NCI-H2227 (cell line): ENCODE measurements at regions not wholly inside any gene's neighbourhood (a gene's known extent, or its start where the extent isn't known, plus 50 kb on each side); places are given as distances from the start of the nearest gene placed in this dataset.
"Not testable (repeated sequence)": the region's sequence is repeated elsewhere in the genome, so short reads cannot be mapped to it uniquely, and the experiment has no call there.

Experiments
- DNase-seq: peaks from one replicate; lab custom pipeline; 2025; ENCODE audit not compliant: unreplicated experiment; lab: John Stamatoyannopoulos, UW

- no peak for DNase-seq
Measured at GRCh38 chrX:131826572-131826971, 196.5 kb upstream of the STK26 start.

- peak; percentile 45 for DNase-seq
Measured at GRCh38 chrX:131827935-131828334, 195.2 kb upstream of the STK26 start.

- no peak for DNase-seq
Measured at GRCh38 chrX:131828482-131828881, 194.6 kb upstream of the STK26 start.

- peak; percentile 91 for DNase-seq
Measured at GRCh38 chrX:131830400-131831184, 192.5 kb upstream of the STK26 start.

- DNase-seq: no peak
Measured at GRCh38 chrX:131831185-131831520, 191.9 kb upstream of the STK26 start.

GRCh38 chrX:131836161-131836560 lies 186.9 kb upstream of the STK26 start:
- no peak for DNase-seq

GRCh38 chrX:131837325-131837724 lies 185.8 kb upstream of the STK26 start:
- no peak for DNase-seq

GRCh38 chrX:131840799-131841495 lies 182.2 kb upstream of the STK26 start:
- DNase-seq: no peak

GRCh38 chrX:131841496-131842437 lies 181.3 kb upstream of the STK26 start:
- DNase-seq: peak; percentile 86

GRCh38 chrX:131843987-131844386 lies 179.1 kb upstream of the STK26 start:
- DNase-seq: no peak

- DNase-seq: no peak
Measured at GRCh38 chrX:131845201-131845600, 177.9 kb upstream of the STK26 start.

- DNase-seq: no peak
Measured at GRCh38 chrX:131845771-131846170, 177.3 kb upstream of the STK26 start.

GRCh38 chrX:131850964-131851363 lies 172.1 kb upstream of the STK26 start:
- DNase-seq: not testable (repeated sequence)

GRCh38 chrX:131853440-131853839 lies 169.7 kb upstream of the STK26 start:
- DNase-seq: no peak

- DNase-seq: no peak
Measured at GRCh38 chrX:131854581-131854980, 168.5 kb upstream of the STK26 start.

GRCh38 chrX:131861088-131861787 lies 161.9 kb upstream of the STK26 start:
- no peak for DNase-seq

GRCh38 chrX:131862321-131862720 lies 160.8 kb upstream of the STK26 start:
- DNase-seq: no peak

- no peak for DNase-seq
Measured at GRCh38 chrX:131869182-131869581, 153.9 kb upstream of the STK26 start.

- no peak for DNase-seq
Measured at GRCh38 chrX:131874300-131874699, 148.8 kb upstream of the STK26 start.

- not testable (repeated sequence) for DNase-seq
Measured at GRCh38 chrX:131875827-131876226, 147.3 kb upstream of the STK26 start.

GRCh38 chrX:131881194-131881593 lies 141.9 kb upstream of the STK26 start:
- DNase-seq: no peak
